DND-41 (cell line): ENCODE measurements at regions not wholly inside any gene's neighbourhood (a gene's known extent, or its start where the extent isn't known, plus 50 kb on each side); places are given as distances from the start of the nearest gene placed in this dataset.

Experiments used
- CTCF ChIP-seq: IDR thresholded peaks from 2 replicates; pipeline ENCODE4 v1.5.1; 2012; ENCODE audit warnings: borderline replicate concordance, low read length, moderate library complexity, mild to moderate bottlenecking; ENCODE audit not compliant: poor library complexity, severe bottlenecking; ENCODE audit errors: extremely low read depth
- EZH2 ChIP-seq: IDR thresholded peaks from 3 replicates; pipeline ENCODE4 v1.6.1; 2012; ENCODE audit warnings: borderline replicate concordance, low read depth, mild to moderate bottlenecking, moderate library complexity, low read length, inconsistent platforms; ENCODE audit not compliant: severe bottlenecking

GRCh38 chr3:110378481-110378880, 693.1 kb upstream of the NECTIN3 start:
- TF ChIP-seq EZH2 (no peak), CTCF (no peak)
